Stomach (tissue), 8 donors: ENCODE measurements at regions not wholly inside any gene's neighbourhood (a gene's known extent, or its start where the extent isn't known, plus 50 kb on each side); places are given as distances from the start of the nearest gene placed in this dataset.

Source experiments
- DNase-seq, 2 donors: peaks; one replicate each; pipeline versions ENCODE4 v3.0.0 to v3.0.0-alpha.2; 2013 to 2019
- H3K27ac ChIP-seq, 5 donors: fragments of 200-600 bp in 4 of 5; sonication (generic) in 4 of 5; one replicate each; pipeline ENCODE4 v1.5.1; 2013 to 2019; ENCODE audit warnings: mild to moderate bottlenecking in 1 of 5, moderate library complexity in 1 of 5
- H3K27me3 ChIP-seq, 3 donors: fragments of 200-600 bp; sonication (generic); one replicate each; pipeline ENCODE4 v1.5.1; 2017 to 2019; ENCODE audit warnings: mixed run types in 1 of 3
- H3K36me3 ChIP-seq, 4 donors: fragments of 200-600 bp; sonication (generic); 1 replicate in 3 of 4; 2 replicates in 1 of 4; pipeline ENCODE4 v1.5.1; 2016 to 2019
- H3K4me1 ChIP-seq, 4 donors: fragments of 200-600 bp; sonication (generic); one replicate each; pipeline ENCODE4 v1.5.1; 2016 to 2019
- H3K4me3 ChIP-seq, 4 donors: fragments of 200-600 bp; sonication (generic) in 3 of 4; one replicate each; pipeline ENCODE4 v1.5.1; 2016 to 2019; ENCODE audit warnings: mild to moderate bottlenecking in 1 of 4
- H3K9me3 ChIP-seq, 4 donors: fragments of 200-600 bp; sonication (generic); one replicate each; pipeline ENCODE4 v1.5.1; 2016 to 2019
- CTCF ChIP-seq, 7 experiments: fragments of 450-650 bp in 4 of 7; fragments of 200-600 bp in 3 of 7; sonication (generic) in 3 of 7; IDR thresholded peaks; one replicate each; pipeline ENCODE4 v1.5.1; 2016 to 2019; ENCODE audit warnings: antibody characterized with exemption in 7 of 7, control low read depth in 2 of 7, mild to moderate bottlenecking in 1 of 7
- EP300 ChIP-seq: sonication (generic); formaldehyde crosslinking; IDR thresholded peaks from one replicate; pipeline ENCODE4 v1.6.1; 2017; ENCODE audit warnings: antibody characterized with exemption
- POLR2A ChIP-seq, 4 donors: fragments of 450-650 bp; IDR thresholded peaks; one replicate each; pipeline ENCODE4 v1.6.1; 2016; ENCODE audit warnings: antibody characterized with exemption in 4 of 4, control low read depth in 2 of 4, mild to moderate bottlenecking in 1 of 4, moderate library complexity in 1 of 4
- POLR2AphosphoS5 ChIP-seq, 3 donors: sonication (generic); formaldehyde crosslinking; IDR thresholded peaks; one replicate each; pipeline ENCODE4 v1.6.1; 2016; ENCODE audit warnings: antibody characterized with exemption in 3 of 3
- WGBS, 5 donors: extraction: QIAGEN DNeasy Blood & Tissue Kit in 3 of 5; methylation state at CpG; one replicate each; pipeline versions ENCODE4 v1.1.5 to v1.1.7; 2013 to 2018; 5-methylcytosine and 5-hydroxymethylcytosine counted together
- intact Hi-C: fragments of 100-400 bp; cut with DNase I; formaldehyde crosslinking; loops from one replicate; pipeline ENCODE4 v1.15.1; 2023; ENCODE audit warnings: low total_unique reads
- donor health status: healthy with polysubstance abuse.
- donor health status: Bipolar disorder and iron deficiency.
- donor health status: healthy.

GRCh38 chr4:111838406-111838930 lies 306.8 kb upstream of the FAM241A start:
- Histone ChIP-seq H3K27me3 (no peaks in the 10 kb centered on the region), H3K27ac (no peak overlapping the region), H3K4me3 (no peak overlapping the region), H3K36me3 (no peaks in the 10 kb centered on the region), H3K4me1 (no peaks in the 10 kb centered on the region), H3K9me3 (peaks cover 0 to 4% (median 0%) of the 10 kb centered on the region in 4 donors)
- intact Hi-C loops: no loop called here
- 68 to 78% (median 75%) methylated on average over 4 of the region's 4 CpGs for WGBS, 5 donors
- no peak for TF ChIP-seq CTCF (IDR thresholded peaks at IDR 0.05)
- TF ChIP-seq EP300: no peak
- no peak for TF ChIP-seq POLR2A (IDR thresholded peaks at IDR 0.05)
- TF ChIP-seq POLR2AphosphoS5 (IDR thresholded peaks at IDR 0.05): no peak
- no peak for DNase-seq

GRCh38 chr4:111839141-111839540 lies 306.1 kb upstream of the FAM241A start:
- H3K9me3 ChIP-seq: peaks cover 0 to 4% (median 0%) of the 10 kb centered on the region in 4 donors
- H3K4me3 ChIP-seq: no peak overlapping the region
- TF ChIP-seq EP300 (no peak), CTCF (IDR thresholded peaks at IDR 0.05) (no peak), POLR2A (IDR thresholded peaks at IDR 0.05) (no peak)
- no peaks in the 10 kb centered on the region for H3K27me3 ChIP-seq
- no peak overlapping the region for H3K27ac ChIP-seq
- H3K36me3 ChIP-seq: no peaks in the 10 kb centered on the region
- H3K4me1 ChIP-seq: no peaks in the 10 kb centered on the region
- peak in 1 of 2 donors; percentile 24 for DNase-seq
- intact Hi-C loops: no loop called here
- WGBS, 5 donors: 60 to 74% (median 66%) methylated on average over 2 of the region's 2 CpGs

GRCh38 chr4:111842336-111842735 lies 302.9 kb upstream of the FAM241A start:
- Histone ChIP-seq H3K9me3 (peaks cover 0 to 4% (median 0%) of the 10 kb centered on the region in 4 donors), H3K4me3 (no peak overlapping the region), H3K27ac (no peak overlapping the region), H3K27me3 (no peaks in the 10 kb centered on the region), H3K36me3 (no peaks in the 10 kb centered on the region), H3K4me1 (no peaks in the 10 kb centered on the region)
- 76 to 93% (median 77%) methylated on average over 3 of the region's 3 CpGs for WGBS, 5 donors
- DNase-seq: no peak
- TF ChIP-seq CTCF (IDR thresholded peaks at IDR 0.05): no peak
- no peak for TF ChIP-seq EP300
- TF ChIP-seq POLR2AphosphoS5 (IDR thresholded peaks at IDR 0.05): no peak
- no peak for TF ChIP-seq POLR2A (IDR thresholded peaks at IDR 0.05)
- intact Hi-C loops: no loop called here

- intact Hi-C loops: no loop called here
- no peaks in the 10 kb centered on the region for H3K9me3 ChIP-seq
- WGBS, 5 donors: 36 to 43% (median 39%) methylated on average over 5 of the region's 5 CpGs
- DNase-seq: no peak
- no peak overlapping the region for H3K27ac ChIP-seq
- H3K36me3 ChIP-seq: no peaks in the 10 kb centered on the region
- no peak for TF ChIP-seq CTCF (IDR thresholded peaks at IDR 0.05)
- no peak for TF ChIP-seq POLR2A (IDR thresholded peaks at IDR 0.05)
- TF ChIP-seq POLR2AphosphoS5 (IDR thresholded peaks at IDR 0.05): no peak
- no peak for TF ChIP-seq EP300
- no peak overlapping the region for H3K4me3 ChIP-seq
- H3K27me3 ChIP-seq: no peaks in the 10 kb centered on the region
- H3K4me1 ChIP-seq: no peaks in the 10 kb centered on the region
Observed at GRCh38 chr4:111847296-111848008, 297.8 kb upstream of the FAM241A start.
